ENCODE measurements at regions not wholly inside any gene's neighbourhood (a gene's known extent, or its start where the extent isn't known, plus 50 kb on each side); places are given as distances from the start of the nearest gene placed in this dataset.

GRCh38 chr12:69059465-69060457, 126.8 kb upstream of the CPM start:
- DNase-seq (ENCODE audit: low read depth, low spot score), result peak; percentile 90
- peak overlapping the region; percentile 65 for H3K27ac ChIP-seq

- H3K27ac ChIP-seq, result no peak overlapping the region
- no peak for DNase-seq (ENCODE audit: low read depth, low spot score)
Measured at GRCh38 chr12:69061574-69061973, 128.6 kb upstream of the CPM start.

- no peak for DNase-seq (ENCODE audit: low read depth, low spot score)
- H3K27ac ChIP-seq, result no peak overlapping the region
Measured at GRCh38 chr12:69062621-69063237, 129.8 kb upstream of the CPM start.

- H3K27ac ChIP-seq, result no peak overlapping the region
- DNase-seq (ENCODE audit: low read depth, low spot score), result no peak
Measured at GRCh38 chr12:69064734-69065443, 131.9 kb upstream of the CPM start.

- no peak overlapping the region for H3K27ac ChIP-seq
- DNase-seq (ENCODE audit: low read depth, low spot score), result no peak
Measured at GRCh38 chr12:69065775-69066174, 132.8 kb upstream of the CPM start.

GRCh38 chr12:69066492-69067373, 133.8 kb upstream of the CPM start:
- no peak for DNase-seq (ENCODE audit: low read depth, low spot score)
- H3K27ac ChIP-seq, result no peak overlapping the region

- peak overlapping the region; percentile 52 for H3K27ac ChIP-seq
- DNase-seq (ENCODE audit: low read depth, low spot score), result no peak
Measured at GRCh38 chr12:69067713-69068112, 134.7 kb upstream of the CPM start.

GRCh38 chr12:69068448-69068847, 135.5 kb upstream of the CPM start:
- peak overlapping the region; percentile 52 for H3K27ac ChIP-seq
- peak; percentile 66 for DNase-seq (ENCODE audit: low read depth, low spot score)

- H3K27ac ChIP-seq, result no peak overlapping the region
Measured at GRCh38 chr12:69069479-69069878, 136.5 kb upstream of the CPM start.

GRCh38 chr12:69070319-69071090, 137.5 kb upstream of the CPM start:
- H3K27ac ChIP-seq, result no peak overlapping the region
- DNase-seq (ENCODE audit: low read depth, low spot score), result no peak

More at GRCh38 chr12:69069479-69069878, 136.5 kb upstream of the CPM start:
- DNase-seq (ENCODE audit: low read depth, low spot score), result no peak

GRCh38 chr12:69071091-69071370, 138.1 kb upstream of the CPM start:
- DNase-seq (ENCODE audit: low read depth, low spot score), result no peak
- H3K27ac ChIP-seq, result no peak overlapping the region

- no peak overlapping the region for H3K27ac ChIP-seq
- DNase-seq (ENCODE audit: low read depth, low spot score), result no peak
Measured at GRCh38 chr12:69073035-69073434, 140.1 kb upstream of the CPM start.

GRCh38 chr12:69074556-69075349, 141.8 kb upstream of the CPM start:
- H3K27ac ChIP-seq, result no peak overlapping the region
- DNase-seq (ENCODE audit: low read depth, low spot score), result no peak

- H3K27ac ChIP-seq, result no peak overlapping the region
- DNase-seq (ENCODE audit: low read depth, low spot score), result no peak
Measured at GRCh38 chr12:69083689-69084088, 150.7 kb upstream of the CPM start.

- H3K27ac ChIP-seq, result no peak overlapping the region
- DNase-seq (ENCODE audit: low read depth, low spot score), result no peak
Measured at GRCh38 chr12:69084816-69085378, 151.9 kb upstream of the CPM start.

- H3K27ac ChIP-seq, result no peak overlapping the region
- DNase-seq (ENCODE audit: low read depth, low spot score), result no peak
Measured at GRCh38 chr12:69085852-69086251, 152.9 kb upstream of the CPM start.

- DNase-seq (ENCODE audit: low read depth, low spot score), result no peak
- H3K27ac ChIP-seq, result no peak overlapping the region
Measured at GRCh38 chr12:69087986-69088385, 151.4 kb upstream of the CPSF6 start.

- H3K27ac ChIP-seq, result no peak overlapping the region
Measured at GRCh38 chr12:69090722-69091121, 148.6 kb upstream of the CPSF6 start.

More at GRCh38 chr12:69090722-69091121, 148.6 kb upstream of the CPSF6 start:
- DNase-seq (ENCODE audit: low read depth, low spot score), result no peak

Data from epithelial cell of prostate (primary cell).